ENCODE measurements at regions not wholly inside any gene's neighbourhood (a gene's known extent, or its start where the extent isn't known, plus 50 kb on each side); places are given as distances from the start of the nearest gene placed in this dataset.

GRCh38 chr5:112669328-112669963 lies 68.2 kb upstream of the APC start:
- Histone ChIP-seq H3K27me3 (ENCODE audit: control insufficient read depth in 1 of 2, insufficient read depth in 2 of 2, low read length in 2 of 2) (no peaks in the 10 kb centered on the region), H3K27ac (ENCODE audit: low read depth, low read length) (no peak overlapping the region), H3K36me3 (ENCODE audit: control insufficient read depth in 1 of 2, insufficient read depth in 2 of 2, low read length in 2 of 2) (no peaks in the 10 kb centered on the region), H3K9ac (ENCODE audit: low read depth in 1 of 2, low read length in 2 of 2) (no peak overlapping the region), H3K4me1 (ENCODE audit: control insufficient read depth in 1 of 2, insufficient read depth in 2 of 2, low read length in 2 of 2) (no peaks in the 10 kb centered on the region), H3K4me3 (ENCODE audit: low read depth in 1 of 2, low read length in 2 of 2) (no peak overlapping the region), H3K9me3 (ENCODE audit: control insufficient read depth in 1 of 2, low read length in 2 of 2) (no peaks in the 10 kb centered on the region)

- H3K4me3 ChIP-seq (ENCODE audit: low read depth in 1 of 2, low read length in 2 of 2): no peak overlapping the region
- H3K9ac ChIP-seq (ENCODE audit: low read depth in 1 of 2, low read length in 2 of 2): no peak overlapping the region
- H3K27ac ChIP-seq (ENCODE audit: low read depth, low read length): no peak overlapping the region
- H3K4me1 ChIP-seq (ENCODE audit: control insufficient read depth in 1 of 2, insufficient read depth in 2 of 2, low read length in 2 of 2): no peaks in the 10 kb centered on the region
- no peaks in the 10 kb centered on the region for H3K9me3 ChIP-seq (ENCODE audit: control insufficient read depth in 1 of 2, low read length in 2 of 2)
- H3K27me3 ChIP-seq (ENCODE audit: control insufficient read depth in 1 of 2, insufficient read depth in 2 of 2, low read length in 2 of 2): no peaks in the 10 kb centered on the region
- H3K36me3 ChIP-seq (ENCODE audit: control insufficient read depth in 1 of 2, insufficient read depth in 2 of 2, low read length in 2 of 2): no peaks in the 10 kb centered on the region
Observed at GRCh38 chr5:112671687-112672086, 66.0 kb upstream of the APC start.

GRCh38 chr5:112681481-112681908 lies 56.2 kb upstream of the APC start:
- no peaks in the 10 kb centered on the region for H3K9me3 ChIP-seq (ENCODE audit: control insufficient read depth in 1 of 2, low read length in 2 of 2)
- H3K9ac ChIP-seq (ENCODE audit: low read depth in 1 of 2, low read length in 2 of 2): no peak overlapping the region
- H3K4me1 ChIP-seq (ENCODE audit: control insufficient read depth in 1 of 2, insufficient read depth in 2 of 2, low read length in 2 of 2): no peaks in the 10 kb centered on the region
- no peak overlapping the region for H3K27ac ChIP-seq (ENCODE audit: low read depth, low read length)
- no peak overlapping the region for H3K4me3 ChIP-seq (ENCODE audit: low read depth in 1 of 2, low read length in 2 of 2)
- H3K27me3 ChIP-seq (ENCODE audit: control insufficient read depth in 1 of 2, insufficient read depth in 2 of 2, low read length in 2 of 2): no peaks in the 10 kb centered on the region
- H3K36me3 ChIP-seq (ENCODE audit: control insufficient read depth in 1 of 2, insufficient read depth in 2 of 2, low read length in 2 of 2): no peaks in the 10 kb centered on the region

GRCh38 chr5:112682621-112683061 lies 55.0 kb upstream of the APC start:
- Histone ChIP-seq H3K9ac (ENCODE audit: low read depth in 1 of 2, low read length in 2 of 2) (no peak overlapping the region), H3K4me1 (ENCODE audit: control insufficient read depth in 1 of 2, insufficient read depth in 2 of 2, low read length in 2 of 2) (no peaks in the 10 kb centered on the region), H3K4me3 (ENCODE audit: low read depth in 1 of 2, low read length in 2 of 2) (no peak overlapping the region), H3K36me3 (ENCODE audit: control insufficient read depth in 1 of 2, insufficient read depth in 2 of 2, low read length in 2 of 2) (no peaks in the 10 kb centered on the region), H3K27ac (ENCODE audit: low read depth, low read length) (no peak overlapping the region), H3K27me3 (ENCODE audit: control insufficient read depth in 1 of 2, insufficient read depth in 2 of 2, low read length in 2 of 2) (no peaks in the 10 kb centered on the region), H3K9me3 (ENCODE audit: control insufficient read depth in 1 of 2, low read length in 2 of 2) (no peaks in the 10 kb centered on the region)

- no peaks in the 10 kb centered on the region for H3K4me1 ChIP-seq (ENCODE audit: control insufficient read depth in 1 of 2, insufficient read depth in 2 of 2, low read length in 2 of 2)
- no peaks in the 10 kb centered on the region for H3K27me3 ChIP-seq (ENCODE audit: control insufficient read depth in 1 of 2, insufficient read depth in 2 of 2, low read length in 2 of 2)
- H3K4me3 ChIP-seq (ENCODE audit: low read depth in 1 of 2, low read length in 2 of 2): no peak overlapping the region
- H3K27ac ChIP-seq (ENCODE audit: low read depth, low read length): no peak overlapping the region
- H3K9me3 ChIP-seq (ENCODE audit: control insufficient read depth in 1 of 2, low read length in 2 of 2): no peaks in the 10 kb centered on the region
- H3K36me3 ChIP-seq (ENCODE audit: control insufficient read depth in 1 of 2, insufficient read depth in 2 of 2, low read length in 2 of 2): no peaks in the 10 kb centered on the region
- H3K9ac ChIP-seq (ENCODE audit: low read depth in 1 of 2, low read length in 2 of 2): no peak overlapping the region
Observed at GRCh38 chr5:112684121-112684520, 53.6 kb upstream of the APC start.

- Histone ChIP-seq H3K36me3 (ENCODE audit: control insufficient read depth in 1 of 2, insufficient read depth in 2 of 2, low read length in 2 of 2) (no peaks in the 10 kb centered on the region), H3K9me3 (ENCODE audit: control insufficient read depth in 1 of 2, low read length in 2 of 2) (no peaks in the 10 kb centered on the region), H3K4me1 (ENCODE audit: control insufficient read depth in 1 of 2, insufficient read depth in 2 of 2, low read length in 2 of 2) (no peaks in the 10 kb centered on the region), H3K27me3 (ENCODE audit: control insufficient read depth in 1 of 2, insufficient read depth in 2 of 2, low read length in 2 of 2) (no peaks in the 10 kb centered on the region), H3K4me3 (ENCODE audit: low read depth in 1 of 2, low read length in 2 of 2) (no peak overlapping the region), H3K9ac (ENCODE audit: low read depth in 1 of 2, low read length in 2 of 2) (no peak overlapping the region), H3K27ac (ENCODE audit: low read depth, low read length) (no peak overlapping the region)
Observed at GRCh38 chr5:112684737-112685136, 52.9 kb upstream of the APC start.

- Histone ChIP-seq H3K9ac (ENCODE audit: low read depth in 1 of 2, low read length in 2 of 2) (no peak overlapping the region), H3K4me3 (ENCODE audit: low read depth in 1 of 2, low read length in 2 of 2) (no peak overlapping the region), H3K27ac (ENCODE audit: low read depth, low read length) (no peak overlapping the region), H3K27me3 (ENCODE audit: control insufficient read depth in 1 of 2, insufficient read depth in 2 of 2, low read length in 2 of 2) (peaks cover 0 to 5% of the 10 kb centered on the region in 2 donors), H3K36me3 (ENCODE audit: control insufficient read depth in 1 of 2, insufficient read depth in 2 of 2, low read length in 2 of 2) (no peaks in the 10 kb centered on the region), H3K4me1 (ENCODE audit: control insufficient read depth in 1 of 2, insufficient read depth in 2 of 2, low read length in 2 of 2) (no peaks in the 10 kb centered on the region), H3K9me3 (ENCODE audit: control insufficient read depth in 1 of 2, low read length in 2 of 2) (no peaks in the 10 kb centered on the region)
Observed at GRCh38 chr5:112685386-112685785, 52.3 kb upstream of the APC start.

GRCh38 chr5:112685931-112686330 lies 51.8 kb upstream of the APC start:
- no peaks in the 10 kb centered on the region for H3K4me1 ChIP-seq (ENCODE audit: control insufficient read depth in 1 of 2, insufficient read depth in 2 of 2, low read length in 2 of 2)
- no peaks in the 10 kb centered on the region for H3K9me3 ChIP-seq (ENCODE audit: control insufficient read depth in 1 of 2, low read length in 2 of 2)
- H3K9ac ChIP-seq (ENCODE audit: low read depth in 1 of 2, low read length in 2 of 2): no peak overlapping the region
- H3K36me3 ChIP-seq (ENCODE audit: control insufficient read depth in 1 of 2, insufficient read depth in 2 of 2, low read length in 2 of 2): no peaks in the 10 kb centered on the region
- H3K27ac ChIP-seq (ENCODE audit: low read depth, low read length): no peak overlapping the region
- H3K4me3 ChIP-seq (ENCODE audit: low read depth in 1 of 2, low read length in 2 of 2): no peak overlapping the region
- peaks cover 0 to 5% of the 10 kb centered on the region in 2 donors for H3K27me3 ChIP-seq (ENCODE audit: control insufficient read depth in 1 of 2, insufficient read depth in 2 of 2, low read length in 2 of 2)

- Histone ChIP-seq H3K4me1 (ENCODE audit: control insufficient read depth in 1 of 2, insufficient read depth in 2 of 2, low read length in 2 of 2) (no peaks in the 10 kb centered on the region), H3K9ac (ENCODE audit: low read depth in 1 of 2, low read length in 2 of 2) (no peak overlapping the region), H3K4me3 (ENCODE audit: low read depth in 1 of 2, low read length in 2 of 2) (no peak overlapping the region), H3K9me3 (ENCODE audit: control insufficient read depth in 1 of 2, low read length in 2 of 2) (no peaks in the 10 kb centered on the region), H3K27ac (ENCODE audit: low read depth, low read length) (no peak overlapping the region), H3K36me3 (ENCODE audit: control insufficient read depth in 1 of 2, insufficient read depth in 2 of 2, low read length in 2 of 2) (no peaks in the 10 kb centered on the region), H3K27me3 (ENCODE audit: control insufficient read depth in 1 of 2, insufficient read depth in 2 of 2, low read length in 2 of 2) (peaks cover 0 to 5% of the 10 kb centered on the region in 2 donors)
Observed at GRCh38 chr5:112686675-112687074, 51.0 kb upstream of the APC start.

GRCh38 chr5:112687306-112687705 lies 50.4 kb upstream of the APC start:
- peaks cover 0 to 10% of the 10 kb centered on the region in 2 donors for H3K27me3 ChIP-seq (ENCODE audit: control insufficient read depth in 1 of 2, insufficient read depth in 2 of 2, low read length in 2 of 2)
- H3K9ac ChIP-seq (ENCODE audit: low read depth in 1 of 2, low read length in 2 of 2): no peak overlapping the region
- H3K4me1 ChIP-seq (ENCODE audit: control insufficient read depth in 1 of 2, insufficient read depth in 2 of 2, low read length in 2 of 2): no peaks in the 10 kb centered on the region
- H3K4me3 ChIP-seq (ENCODE audit: low read depth in 1 of 2, low read length in 2 of 2): no peak overlapping the region
- H3K27ac ChIP-seq (ENCODE audit: low read depth, low read length): no peak overlapping the region
- no peaks in the 10 kb centered on the region for H3K9me3 ChIP-seq (ENCODE audit: control insufficient read depth in 1 of 2, low read length in 2 of 2)
- no peaks in the 10 kb centered on the region for H3K36me3 ChIP-seq (ENCODE audit: control insufficient read depth in 1 of 2, insufficient read depth in 2 of 2, low read length in 2 of 2)
